ENCODE measurements at regions not wholly inside any gene's neighbourhood (a gene's known extent, or its start where the extent isn't known, plus 50 kb on each side); places are given as distances from the start of the nearest gene placed in this dataset.

DNA sequence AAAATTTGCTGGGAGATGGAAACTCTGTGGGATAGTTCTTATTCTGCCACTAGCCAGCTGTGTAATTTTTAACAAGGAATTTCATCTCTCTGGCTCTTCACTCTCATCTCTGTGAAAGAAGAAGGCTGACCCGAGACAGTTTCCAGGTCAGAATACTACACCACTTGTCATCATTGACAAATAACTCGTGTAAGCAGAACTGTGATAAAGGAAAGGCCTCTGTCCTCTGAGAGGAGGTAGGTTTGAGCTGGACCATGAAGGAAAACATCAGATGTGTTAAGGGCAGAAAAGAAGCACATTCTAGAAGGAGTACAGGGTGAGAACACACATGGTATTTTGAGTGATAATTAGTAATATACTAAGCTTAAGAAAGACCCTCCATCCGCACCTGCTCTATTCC lies 211.4 kb upstream of the DDX18 start (continued):
- TF ChIP-seq, protein P1, sequence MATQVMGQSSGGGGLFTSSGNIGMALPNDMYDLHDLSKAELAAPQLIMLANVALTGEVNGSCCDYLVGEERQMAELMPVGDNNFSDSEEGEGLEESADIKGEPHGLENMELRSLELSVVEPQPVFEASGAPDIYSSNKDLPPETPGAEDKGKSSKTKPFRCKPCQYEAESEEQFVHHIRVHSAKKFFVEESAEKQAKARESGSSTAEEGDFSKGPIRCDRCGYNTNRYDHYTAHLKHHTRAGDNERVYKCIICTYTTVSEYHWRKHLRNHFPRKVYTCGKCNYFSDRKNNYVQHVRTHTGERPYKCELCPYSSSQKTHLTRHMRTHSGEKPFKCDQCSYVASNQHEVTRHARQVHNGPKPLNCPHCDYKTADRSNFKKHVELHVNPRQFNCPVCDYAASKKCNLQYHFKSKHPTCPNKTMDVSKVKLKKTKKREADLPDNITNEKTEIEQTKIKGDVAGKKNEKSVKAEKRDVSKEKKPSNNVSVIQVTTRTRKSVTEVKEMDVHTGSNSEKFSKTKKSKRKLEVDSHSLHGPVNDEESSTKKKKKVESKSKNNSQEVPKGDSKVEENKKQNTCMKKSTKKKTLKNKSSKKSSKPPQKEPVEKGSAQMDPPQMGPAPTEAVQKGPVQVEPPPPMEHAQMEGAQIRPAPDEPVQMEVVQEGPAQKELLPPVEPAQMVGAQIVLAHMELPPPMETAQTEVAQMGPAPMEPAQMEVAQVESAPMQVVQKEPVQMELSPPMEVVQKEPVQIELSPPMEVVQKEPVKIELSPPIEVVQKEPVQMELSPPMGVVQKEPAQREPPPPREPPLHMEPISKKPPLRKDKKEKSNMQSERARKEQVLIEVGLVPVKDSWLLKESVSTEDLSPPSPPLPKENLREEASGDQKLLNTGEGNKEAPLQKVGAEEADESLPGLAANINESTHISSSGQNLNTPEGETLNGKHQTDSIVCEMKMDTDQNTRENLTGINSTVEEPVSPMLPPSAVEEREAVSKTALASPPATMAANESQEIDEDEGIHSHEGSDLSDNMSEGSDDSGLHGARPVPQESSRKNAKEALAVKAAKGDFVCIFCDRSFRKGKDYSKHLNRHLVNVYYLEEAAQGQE (IDR thresholded peaks at IDR 0.05; ENCODE audit: low read depth): no peak
- TF ChIP-seq ZNF274 (IDR thresholded peaks at IDR 0.05; ENCODE audit: low read depth, low read length) (no peak), CBX3 (IDR thresholded peaks at IDR 0.05; ENCODE audit: low read depth) (no peak), SP1 (IDR thresholded peaks at IDR 0.05; ENCODE audit: low read depth) (no peak), YY1 (IDR thresholded peaks at IDR 0.05; ENCODE audit: extremely low read depth, insufficient replicate concordance, low read depth, low read length) (no peak), EGR1 (IDR thresholded peaks at IDR 0.05; ENCODE audit: low read depth) (no peak), SIN3A (IDR thresholded peaks at IDR 0.05; ENCODE audit: low read depth) (no peak), ELF1 (IDR thresholded peaks at IDR 0.05; ENCODE audit: borderline replicate concordance, low read depth) (no peak)

DNA sequence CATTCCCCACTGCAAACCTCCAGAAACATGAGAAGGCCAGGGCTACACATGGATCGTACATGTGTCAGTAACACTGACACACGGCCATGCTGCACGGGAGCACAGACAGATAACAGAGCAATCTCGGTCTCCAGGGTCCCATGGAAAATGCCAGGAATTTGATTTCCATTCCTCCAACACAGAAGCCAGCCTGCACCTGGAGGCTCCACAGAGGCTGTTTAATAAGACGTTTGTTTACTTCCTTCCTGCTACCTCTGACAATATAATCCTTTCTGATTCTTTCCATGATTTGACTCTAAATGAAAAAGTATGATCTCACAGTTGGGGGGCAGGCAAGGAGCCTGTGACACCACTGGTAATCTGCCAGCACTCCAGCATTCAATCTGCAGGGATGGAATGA lies 210.9 kb upstream of the DDX18 start:
- no peak overlapping the region for H3K9ac ChIP-seq (ENCODE audit: low read length)
- TF ChIP-seq, protein P2, sequence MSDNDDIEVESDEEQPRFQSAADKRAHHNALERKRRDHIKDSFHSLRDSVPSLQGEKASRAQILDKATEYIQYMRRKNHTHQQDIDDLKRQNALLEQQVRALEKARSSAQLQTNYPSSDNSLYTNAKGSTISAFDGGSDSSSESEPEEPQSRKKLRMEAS (IDR thresholded peaks at IDR 0.05): no peak
- TF ChIP-seq ELF1 (IDR thresholded peaks at IDR 0.05; ENCODE audit: borderline replicate concordance, low read depth): no peak
- no peak for TF ChIP-seq RAD21 (IDR thresholded peaks at IDR 0.05; ENCODE audit: low read depth)
- TF ChIP-seq JUND (IDR thresholded peaks at IDR 0.05): no peak
- TF ChIP-seq, protein P3, sequence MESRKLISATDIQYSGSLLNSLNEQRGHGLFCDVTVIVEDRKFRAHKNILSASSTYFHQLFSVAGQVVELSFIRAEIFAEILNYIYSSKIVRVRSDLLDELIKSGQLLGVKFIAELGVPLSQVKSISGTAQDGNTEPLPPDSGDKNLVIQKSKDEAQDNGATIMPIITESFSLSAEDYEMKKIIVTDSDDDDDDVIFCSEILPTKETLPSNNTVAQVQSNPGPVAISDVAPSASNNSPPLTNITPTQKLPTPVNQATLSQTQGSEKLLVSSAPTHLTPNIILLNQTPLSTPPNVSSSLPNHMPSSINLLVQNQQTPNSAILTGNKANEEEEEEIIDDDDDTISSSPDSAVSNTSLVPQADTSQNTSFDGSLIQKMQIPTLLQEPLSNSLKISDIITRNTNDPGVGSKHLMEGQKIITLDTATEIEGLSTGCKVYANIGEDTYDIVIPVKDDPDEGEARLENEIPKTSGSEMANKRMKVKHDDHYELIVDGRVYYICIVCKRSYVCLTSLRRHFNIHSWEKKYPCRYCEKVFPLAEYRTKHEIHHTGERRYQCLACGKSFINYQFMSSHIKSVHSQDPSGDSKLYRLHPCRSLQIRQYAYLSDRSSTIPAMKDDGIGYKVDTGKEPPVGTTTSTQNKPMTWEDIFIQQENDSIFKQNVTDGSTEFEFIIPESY (IDR thresholded peaks at IDR 0.05; ENCODE audit: extremely low read depth, insufficient replicate concordance, low read length): no peak
- TF ChIP-seq YY1 (IDR thresholded peaks at IDR 0.05; ENCODE audit: extremely low read depth, insufficient replicate concordance, low read depth, low read length): no peak
- H3K27ac ChIP-seq (ENCODE audit: low read depth, low read length): no peak overlapping the region
- no peaks in the 10 kb centered on the region for H3K36me3 ChIP-seq (ENCODE audit: control insufficient read depth in 1 of 2, insufficient read depth in 2 of 2, low read length in 2 of 2)
- no TSS peak for BruUV-seq (replicated peaks)
- no peak overlapping the region for H3K4me3 ChIP-seq (replicated peaks in 1 of 2; ENCODE audit: low read depth in 1 of 2, low read length in 2 of 2)
- no peaks in the 10 kb centered on the region for H3K79me2 ChIP-seq (ENCODE audit: insufficient read depth, low read length)
- H3K9me3 ChIP-seq (ENCODE audit: control insufficient read depth in 1 of 2, insufficient read depth in 1 of 2, low read depth in 1 of 2, low read length in 2 of 2): no peaks in the 10 kb centered on the region; a peak in 1 of 4 replicates
- H4K20me1 ChIP-seq (ENCODE audit: insufficient read depth): no peaks in the 10 kb centered on the region
- no peak overlapping the region for H2AFZ ChIP-seq (ENCODE audit: low read depth, low read length, poor library complexity, severe bottlenecking)
- DNase-seq (ENCODE audit: low read depth, low spot score) (no peak), ATAC-seq (no peak)
- ChIA-PET POLR2A (no interaction called here), CTCF (no interaction called here), RAD21 (ENCODE audit: low non-redundant PET in 1 of 2, low total read pairs in 2 of 2, uncharacterized antibody in 2 of 2, unreplicated experiment in 2 of 2) (no interaction called here)
- intact Hi-C loops (cut with micrococcal nuclease): no loop called here
- no peaks in the 10 kb centered on the region for H3K27me3 ChIP-seq (ENCODE audit: insufficient read depth, low read length)
- no peaks in the 10 kb centered on the region for H3K4me1 ChIP-seq (ENCODE audit: control insufficient read depth in 1 of 2, insufficient read depth in 2 of 2, low read length in 2 of 2)
- no peaks in the 10 kb centered on the region for H3K9me2 ChIP-seq (ENCODE audit: insufficient read depth)
- H3K4me2 ChIP-seq (ENCODE audit: low read length): no peak overlapping the region
